UCSD-AML1 (cell line): ENCODE measurements at regions not wholly inside any gene's neighbourhood (a gene's known extent, or its start where the extent isn't known, plus 50 kb on each side); places are given as distances from the start of the nearest gene placed in this dataset.

Source experiments
- DNase-seq: peaks from one replicate; lab custom pipeline; 2025; ENCODE audit not compliant: unreplicated experiment; lab: John Stamatoyannopoulos, UW

- no peak for DNase-seq
These were observed 65.3 kb upstream of the UGP2 start for GRCh38 chr2:63776382-63776781.

- DNase-seq = no peak
These were observed 63.9 kb upstream of the UGP2 start for GRCh38 chr2:63777816-63778215.

- no peak for DNase-seq
These were observed 63.3 kb upstream of the UGP2 start for GRCh38 chr2:63778391-63778790.

- DNase-seq = no peak
These were observed 61.1 kb upstream of the UGP2 start for GRCh38 chr2:63780518-63781155.

- DNase-seq = no peak
These were observed 57.2 kb upstream of the UGP2 start for GRCh38 chr2:63784461-63784860.

- DNase-seq = no peak
These were observed 56.6 kb upstream of the UGP2 start for GRCh38 chr2:63785096-63785495.

- no peak for DNase-seq
These were observed 55.2 kb upstream of the UGP2 start for GRCh38 chr2:63786471-63786870.

GRCh38 chr2:63788071-63788470 is 53.6 kb upstream of the UGP2 start:
- DNase-seq = no peak

GRCh38 chr2:63789338-63790020 is 52.2 kb upstream of the UGP2 start:
- DNase-seq = no peak

GRCh38 chr2:63790491-63790890 is 51.2 kb upstream of the UGP2 start:
- DNase-seq = no peak

GRCh38 chr2:63790906-63791305 is 50.8 kb upstream of the UGP2 start:
- no peak for DNase-seq

GRCh38 chr2:63791387-63791786 is 50.3 kb upstream of the UGP2 start:
- no peak for DNase-seq
